Calu3 (cell line): ENCODE measurements at regions not wholly inside any gene's neighbourhood (a gene's known extent, or its start where the extent isn't known, plus 50 kb on each side); places are given as distances from the start of the nearest gene placed in this dataset.

Source experiments
- BruUV-seq: library from RNA; stranded (reverse); fragments of 400-500 nt; replicated peaks from 2 replicates; lab custom pipeline; 2021; lab: Mats Ljungman, UMichigan
- CTCF ChIA-PET: fragments of 300-600 bp; sonication (Branson Sonifier 250); formaldehyde crosslinking; loops from one replicate; lab custom pipeline; 2022; ENCODE audit warnings: antibody characterized with exemption; lab: Charles Lee
- DNase-seq: peaks from one replicate; pipeline ENCODE4 v3.0.0; 2022
- H3K27ac Mint-ChIP-seq: one replicate; pipeline ENCODE4 v1.8.0; 2022; ENCODE audit warnings: mixed read lengths; ENCODE audit not compliant: unreplicated experiment
- H3K27me3 Mint-ChIP-seq: one replicate; pipeline ENCODE4 v1.8.0; 2022; ENCODE audit warnings: mixed read lengths; ENCODE audit not compliant: unreplicated experiment
- H3K36me3 Mint-ChIP-seq: one replicate; pipeline ENCODE4 v1.8.0; 2022; ENCODE audit warnings: mild to moderate bottlenecking, moderate library complexity, mixed read lengths; ENCODE audit not compliant: insufficient read depth, unreplicated experiment
- H3K4me1 Mint-ChIP-seq: one replicate; pipeline ENCODE4 v1.8.0; 2022; ENCODE audit warnings: mild to moderate bottlenecking, low read depth, mixed read lengths; ENCODE audit not compliant: unreplicated experiment
- H3K4me3 Mint-ChIP-seq: one replicate; pipeline ENCODE4 v1.8.0; 2022; ENCODE audit warnings: mild to moderate bottlenecking, low read depth, moderate library complexity, mixed read lengths; ENCODE audit not compliant: unreplicated experiment
- H3K9me3 Mint-ChIP-seq: one replicate; pipeline ENCODE4 v1.8.0; 2022; ENCODE audit warnings: low read depth, mixed read lengths; ENCODE audit not compliant: unreplicated experiment
- CTCF ChIP-seq: fragments of 200-600 bp; IDR thresholded peaks from one replicate; pipeline ENCODE4 v1.8.0; 2022; ENCODE audit warnings: antibody characterized with exemption; ENCODE audit not compliant: unreplicated experiment
- intact Hi-C: fragments of 100-400 bp; cut with micrococcal nuclease; formaldehyde crosslinking; loops from one replicate; pipeline ENCODE4 v1.10.0; 2022; ENCODE audit not compliant: unreplicated experiment

GRCh38 chr3:161859057-161859456 is 362.4 kb downstream of the OTOL1 start:
- TF ChIP-seq CTCF = no peak
- no TSS peak for BruUV-seq

GRCh38 chr3:161859865-161860450 is 363.4 kb downstream of the OTOL1 start:
- TF ChIP-seq CTCF = no peak
- H3K27ac Mint-ChIP-seq = no peak overlapping the region
- BruUV-seq = no TSS peak
- no peaks in the 10 kb centered on the region for H3K36me3 Mint-ChIP-seq
- no peak overlapping the region for H3K4me3 Mint-ChIP-seq
- H3K9me3 Mint-ChIP-seq = no peaks in the 10 kb centered on the region
- H3K27me3 Mint-ChIP-seq = no peaks in the 10 kb centered on the region
- no peak for DNase-seq
- intact Hi-C loops = no loop called here
- CTCF ChIA-PET = no interaction called here
- peaks cover 2% of the 10 kb centered on the region for H3K4me1 Mint-ChIP-seq

More at GRCh38 chr3:161859057-161859456, 362.4 kb downstream of the OTOL1 start:
- Mint-ChIP-seq H3K27ac (no peak overlapping the region), H3K9me3 (no peaks in the 10 kb centered on the region), H3K4me3 (no peak overlapping the region), H3K27me3 (no peaks in the 10 kb centered on the region), H3K36me3 (no peaks in the 10 kb centered on the region), H3K4me1 (peaks cover 11% of the 10 kb centered on the region)
- intact Hi-C loops = no loop called here
- DNase-seq = no peak
- CTCF ChIA-PET = no interaction called here

GRCh38 chr3:161863775-161864174 is 367.2 kb downstream of the OTOL1 start:
- H3K4me1 Mint-ChIP-seq = no peaks in the 10 kb centered on the region
- no peaks in the 10 kb centered on the region for H3K36me3 Mint-ChIP-seq
- no peak overlapping the region for H3K27ac Mint-ChIP-seq
- no peaks in the 10 kb centered on the region for H3K9me3 Mint-ChIP-seq
- CTCF ChIA-PET = interaction anchor here (0.8 kb wide), 1 partner anchor 37 kb away, joined by 3 read pairs; no protein-coding TSS in a partner anchor
- no peak for TF ChIP-seq CTCF
- no peak for DNase-seq
- H3K27me3 Mint-ChIP-seq = no peaks in the 10 kb centered on the region
- no TSS peak for BruUV-seq
- intact Hi-C loops = no loop called here
- no peak overlapping the region for H3K4me3 Mint-ChIP-seq

- H3K36me3 Mint-ChIP-seq = no peaks in the 10 kb centered on the region
- no peaks in the 10 kb centered on the region for H3K27me3 Mint-ChIP-seq
- intact Hi-C loops = no loop called here
- no peak overlapping the region for H3K4me3 Mint-ChIP-seq
- CTCF ChIA-PET = no interaction called here
- DNase-seq = no peak
- no peak for TF ChIP-seq CTCF
- H3K9me3 Mint-ChIP-seq = no peaks in the 10 kb centered on the region
- H3K27ac Mint-ChIP-seq = no peak overlapping the region
- no TSS peak for BruUV-seq
- H3K4me1 Mint-ChIP-seq = no peaks in the 10 kb centered on the region
Measured at GRCh38 chr3:161866176-161866575, 369.6 kb downstream of the OTOL1 start.
